CD4-positive, alpha-beta T cell treated with Interleukin-10 for 1 hour (primary cell): ENCODE measurements at regions not wholly inside any gene's neighbourhood (a gene's known extent, or its start where the extent isn't known, plus 50 kb on each side); places are given as distances from the start of the nearest gene placed in this dataset.
"Not testable (repeated sequence)": the region's sequence is repeated elsewhere in the genome, so short reads cannot be mapped to it uniquely, and the experiment has no call there.

ENCODE experiments used
- DNase-seq: peaks from one replicate; pipeline ENCODE4 v3.0.0-alpha.2; 2020

GRCh38 chr6:2611092-2611491 is 139.6 kb downstream of the MYLK4 start:
- no peak for DNase-seq

GRCh38 chr6:2608503-2608902 is 142.2 kb downstream of the MYLK4 start:
- DNase-seq = no peak

GRCh38 chr6:2600363-2600762 is 150.4 kb downstream of the MYLK4 start:
- DNase-seq = no peak

GRCh38 chr6:2599817-2600216 is 150.9 kb downstream of the MYLK4 start:
- no peak for DNase-seq

GRCh38 chr6:2598867-2599266 is 151.9 kb downstream of the MYLK4 start:
- DNase-seq = no peak

- no peak for DNase-seq
Observed at GRCh38 chr6:2597991-2598390, 152.7 kb downstream of the MYLK4 start.

GRCh38 chr6:2597457-2597856 is 153.3 kb downstream of the MYLK4 start:
- DNase-seq = not testable (repeated sequence)

GRCh38 chr6:2596222-2596621 is 154.5 kb downstream of the MYLK4 start:
- no peak for DNase-seq

- no peak for DNase-seq
Observed at GRCh38 chr6:2594868-2595267, 155.9 kb downstream of the MYLK4 start.

- DNase-seq = no peak
Observed at GRCh38 chr6:2593167-2593566, 157.6 kb downstream of the MYLK4 start.

GRCh38 chr6:2589171-2589661 is 161.5 kb downstream of the MYLK4 start:
- no peak for DNase-seq

GRCh38 chr6:2583459-2583858 is 167.3 kb downstream of the MYLK4 start:
- DNase-seq = no peak

- no peak for DNase-seq
Observed at GRCh38 chr6:2582268-2582667, 168.5 kb downstream of the MYLK4 start.

GRCh38 chr6:2581611-2582010 is 169.1 kb downstream of the MYLK4 start:
- DNase-seq = no peak

- DNase-seq = no peak
Observed at GRCh38 chr6:2581011-2581410, 169.7 kb downstream of the MYLK4 start.

GRCh38 chr6:2579804-2580570 is 170.7 kb downstream of the MYLK4 start:
- no peak for DNase-seq

- DNase-seq = no peak
Observed at GRCh38 chr6:2579241-2579761, 171.4 kb downstream of the MYLK4 start.

- DNase-seq = no peak
Observed at GRCh38 chr6:2578767-2579166, 172.0 kb downstream of the MYLK4 start.

- DNase-seq = no peak
Observed at GRCh38 chr6:2576499-2576898, 174.2 kb downstream of the MYLK4 start.

GRCh38 chr6:2575236-2575635 is 175.5 kb downstream of the MYLK4 start:
- no peak for DNase-seq

GRCh38 chr6:2569420-2569819 is 181.3 kb downstream of the MYLK4 start:
- DNase-seq = not testable (repeated sequence)

- no peak for DNase-seq
Observed at GRCh38 chr6:2566048-2566447, 184.7 kb downstream of the MYLK4 start.

GRCh38 chr6:2565499-2565898 is 185.2 kb downstream of the MYLK4 start:
- DNase-seq = no peak

- DNase-seq = no peak
Observed at GRCh38 chr6:2563635-2564034, 187.1 kb downstream of the MYLK4 start.
